Activated CD4-positive, alpha-beta T cell treated with anti-CD3 and anti-CD28 coated beads, Interleukin-2, Interleukin-4, amounts not matched to agents 100 ng/mL and 50 ng/mL, durations not matched to agents 16 hours and 8 hours (primary cell): ENCODE measurements at regions not wholly inside any gene's neighbourhood (a gene's known extent, or its start where the extent isn't known, plus 50 kb on each side); places are given as distances from the start of the nearest gene placed in this dataset.

ENCODE experiments used
- DNase-seq: peaks from one replicate; pipeline ENCODE4 v3.0.0-alpha.2; 2020; ENCODE audit warnings: low spot score

DNA sequence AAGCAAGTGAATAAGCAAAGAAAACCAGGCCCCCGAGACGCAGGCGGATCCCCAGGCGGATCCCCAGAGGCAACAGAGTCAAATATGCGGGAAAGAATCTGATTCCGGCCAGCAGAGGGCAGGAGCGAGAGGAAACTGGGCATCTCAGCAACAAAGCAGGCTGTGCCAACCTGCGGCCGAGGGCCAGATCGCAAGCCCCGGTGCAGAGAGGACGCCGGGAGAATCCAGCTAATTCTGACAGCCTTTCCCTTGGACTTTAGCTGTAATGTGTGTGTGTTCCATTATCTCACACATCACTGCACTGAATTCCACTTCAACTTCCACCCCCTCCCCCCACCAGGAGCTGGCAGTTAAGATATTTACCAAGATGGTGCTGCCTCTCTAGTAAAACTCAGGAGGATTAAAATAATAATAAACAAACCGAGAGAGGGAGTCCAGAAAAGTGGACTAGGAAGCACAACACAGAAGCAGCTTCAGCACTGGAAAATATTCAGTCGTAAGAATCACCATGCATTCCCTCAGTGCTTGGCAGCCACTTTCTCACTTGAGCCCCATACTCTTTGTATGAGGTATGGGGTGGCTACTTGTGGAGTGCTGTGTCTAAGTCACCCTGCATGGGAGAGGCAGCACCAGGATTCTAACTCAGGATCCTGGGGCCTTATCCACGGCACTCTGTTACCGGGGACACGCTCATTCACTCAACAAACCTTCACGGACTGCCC lies 66.2 kb upstream of the SNX9 start:
- DNase-seq: peak; percentile 76

DNA sequence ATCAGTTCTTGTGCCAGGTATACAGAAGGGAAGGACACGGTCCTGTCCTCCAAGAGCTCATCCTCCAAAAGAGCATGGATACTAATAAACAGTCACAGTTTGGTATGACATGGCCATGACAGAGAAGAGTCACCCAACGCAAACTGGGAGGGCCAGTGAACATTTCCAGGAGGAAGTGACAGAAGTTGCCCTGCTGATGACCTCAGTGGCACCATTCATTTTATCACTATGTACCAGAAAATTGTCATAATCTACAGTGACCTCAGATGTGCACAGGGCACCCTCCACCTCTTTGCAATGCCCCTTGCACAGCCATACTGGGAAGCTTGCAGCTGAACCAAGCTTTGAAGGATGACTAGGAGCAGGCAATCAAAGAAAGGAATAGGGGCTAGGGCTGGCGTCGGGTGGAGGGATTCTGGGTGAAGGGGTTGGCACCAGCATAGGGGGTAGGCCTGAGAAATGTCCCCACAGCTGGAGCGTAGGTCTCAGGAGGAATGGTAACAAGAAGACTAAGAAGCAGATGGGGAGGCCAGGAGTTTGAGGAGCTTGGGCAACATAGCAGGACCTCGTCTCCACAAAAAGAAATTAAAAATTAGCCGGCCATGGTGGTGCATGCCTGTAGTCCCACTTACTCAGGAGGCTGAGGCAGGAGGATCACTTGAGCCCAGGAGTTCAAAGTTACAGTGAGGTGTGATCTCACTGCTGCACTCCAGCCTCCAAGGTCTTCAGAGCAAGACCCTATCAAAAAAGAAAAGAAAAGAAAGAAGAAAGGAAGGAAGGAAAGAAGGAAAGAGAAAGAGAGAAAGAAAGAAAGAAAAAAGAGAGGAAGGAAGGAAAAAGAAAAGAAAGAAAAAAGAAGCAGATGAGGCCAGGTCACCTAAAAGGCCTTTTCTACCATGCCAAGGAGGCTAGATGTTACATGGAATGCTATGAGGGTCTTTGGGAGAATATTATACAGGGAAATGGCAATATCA lies 65.3 kb upstream of the SNX9 start:
- DNase-seq: no peak

DNA sequence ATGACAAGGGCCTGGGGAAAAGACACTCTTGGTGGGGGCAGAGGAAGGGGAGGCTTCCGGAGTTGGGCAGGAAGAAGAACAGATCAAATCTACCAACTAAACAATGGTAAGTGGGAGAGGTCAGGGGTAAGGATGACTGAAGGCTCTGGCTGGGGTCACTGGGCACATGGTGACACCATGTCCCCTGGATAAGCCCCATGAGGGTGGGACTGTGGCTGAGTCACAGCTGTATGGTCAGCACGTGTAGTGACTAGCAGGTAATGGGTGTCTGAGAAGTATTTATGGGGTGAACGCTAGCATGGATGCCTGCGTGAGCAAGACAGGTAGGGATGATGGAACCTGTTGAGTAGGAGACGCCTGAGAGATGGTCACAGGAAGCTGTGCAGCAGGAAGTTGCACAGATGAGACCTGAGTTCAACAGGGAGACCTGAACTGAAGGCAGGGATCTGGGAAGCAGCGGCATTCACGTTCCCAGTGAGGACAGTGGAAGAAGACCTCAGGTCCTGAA lies 64.5 kb upstream of the SNX9 start:
- no peak for DNase-seq

DNA sequence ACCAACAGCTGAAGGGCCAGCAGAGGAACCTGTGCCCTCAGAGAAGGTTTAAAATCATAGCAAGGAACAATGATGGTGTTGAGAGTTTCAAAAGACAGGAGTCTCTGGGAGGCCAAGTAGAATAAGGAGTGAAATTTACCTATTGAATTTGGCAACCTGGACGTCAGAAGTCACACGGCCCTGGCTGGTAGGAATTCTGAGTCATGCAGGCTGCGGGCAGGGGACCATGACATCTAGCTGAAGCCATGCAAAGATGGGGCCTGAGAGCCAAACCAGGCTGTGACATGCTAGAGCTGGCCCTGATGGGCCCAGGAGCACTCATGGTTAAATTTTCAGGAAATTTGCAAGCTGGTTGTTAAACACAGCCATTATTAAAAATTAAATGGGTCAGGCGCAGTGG lies 64.0 kb upstream of the SNX9 start:
- DNase-seq: no peak

DNA sequence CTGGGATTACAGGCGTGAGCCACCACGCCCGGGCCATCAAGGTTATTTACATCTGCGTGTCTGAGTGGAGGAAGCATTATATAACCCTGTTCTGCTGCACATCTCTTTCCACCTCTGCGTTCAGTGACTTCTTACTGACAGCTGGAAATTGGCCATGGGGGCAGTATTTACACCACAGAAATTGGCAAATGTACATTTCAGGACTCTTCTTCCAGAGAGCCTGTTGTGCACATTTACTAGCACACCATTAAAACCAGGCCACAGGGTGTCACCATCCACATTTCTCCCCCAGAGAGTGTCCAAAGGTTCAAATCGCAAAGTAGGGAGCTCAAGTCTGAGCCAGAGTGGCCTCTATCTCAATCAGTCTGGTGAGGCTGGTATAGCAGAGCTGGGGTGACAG lies 62.9 kb upstream of the SNX9 start:
- no peak for DNase-seq

DNA sequence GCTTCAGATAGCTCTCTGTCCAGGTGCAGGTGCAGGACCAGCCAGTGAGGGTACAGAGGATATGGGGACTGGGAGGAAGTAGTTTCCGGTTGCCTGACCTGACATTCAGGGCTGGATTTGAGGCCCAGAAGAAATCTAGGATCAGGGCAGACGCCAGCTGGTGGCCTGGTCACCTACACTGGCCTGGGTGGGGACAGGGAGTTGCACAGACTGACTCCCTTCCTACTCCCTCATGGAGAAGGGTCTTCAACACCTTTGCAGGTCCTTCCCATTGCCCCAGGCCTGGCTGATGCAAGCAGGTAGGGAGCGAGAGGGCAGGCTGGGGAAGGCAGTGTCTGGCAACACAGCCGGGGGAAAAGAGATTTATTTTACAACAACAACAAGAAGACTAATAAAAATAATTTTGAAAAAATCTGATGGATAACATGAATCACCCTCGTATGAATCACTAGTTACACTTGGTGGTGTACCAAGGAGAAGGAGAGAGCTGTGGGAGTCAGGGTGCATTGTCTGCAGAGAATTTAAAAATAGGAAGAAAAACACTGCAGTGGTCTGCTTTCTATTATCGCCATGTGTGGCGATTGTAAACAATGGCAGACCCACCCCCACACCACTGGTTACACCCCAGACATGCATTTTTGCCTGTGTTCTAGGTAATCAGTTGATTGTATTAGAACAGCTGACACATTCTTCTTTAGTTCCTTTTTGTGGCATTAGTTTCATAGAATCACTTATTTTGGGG lies 62.3 kb upstream of the SNX9 start:
- DNase-seq: peak; percentile 24

DNA sequence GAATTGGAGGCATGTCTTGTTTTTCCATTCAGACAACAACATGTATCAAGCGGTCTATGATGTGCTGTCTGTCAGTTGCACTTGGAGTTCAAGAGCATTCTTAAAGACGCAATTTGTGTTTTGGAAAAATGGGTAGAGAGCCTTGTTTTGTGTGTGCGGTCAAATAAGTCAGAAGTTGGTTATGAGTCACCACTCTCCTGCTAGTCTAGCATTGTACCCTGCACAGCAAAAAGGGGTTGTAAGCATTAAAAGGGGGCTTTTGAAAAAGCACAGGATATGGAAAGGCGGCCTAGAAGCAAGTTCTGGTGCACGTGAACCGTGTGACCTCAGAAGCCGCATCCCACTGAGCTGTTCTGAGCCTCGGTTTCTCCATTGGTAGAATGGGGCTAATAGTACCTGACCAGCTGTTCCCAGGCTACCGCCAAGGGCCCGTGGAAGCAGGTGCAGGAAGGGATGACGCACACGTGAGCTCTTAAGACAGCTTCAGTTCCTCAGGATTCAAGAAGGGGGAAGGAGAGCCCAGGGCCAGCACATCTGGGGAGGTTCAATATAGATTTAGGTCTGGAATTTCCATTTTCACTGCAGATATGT lies 61.6 kb upstream of the SNX9 start:
- DNase-seq: peak; percentile 80

DNA sequence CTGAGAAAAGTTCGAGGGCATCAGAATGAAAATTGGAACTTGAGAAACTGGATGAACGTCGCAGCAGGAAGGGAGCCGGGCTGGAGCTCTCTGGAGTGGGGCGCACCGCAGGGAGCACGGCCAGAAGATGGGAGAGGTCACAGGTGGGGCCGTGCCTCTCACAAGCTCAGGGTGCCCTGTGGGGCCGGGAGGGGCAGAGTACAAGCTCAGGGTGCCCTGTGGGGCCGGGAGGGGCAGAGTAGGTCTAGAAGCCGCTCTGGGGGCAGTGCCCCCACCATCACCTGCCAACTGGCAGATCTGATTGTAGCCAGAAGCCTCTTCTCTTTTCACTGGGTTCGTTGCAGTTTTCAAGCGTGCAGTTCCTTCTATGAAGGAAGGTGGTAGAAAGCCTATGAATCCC lies 61.1 kb upstream of the SNX9 start:
- no peak for DNase-seq

DNA sequence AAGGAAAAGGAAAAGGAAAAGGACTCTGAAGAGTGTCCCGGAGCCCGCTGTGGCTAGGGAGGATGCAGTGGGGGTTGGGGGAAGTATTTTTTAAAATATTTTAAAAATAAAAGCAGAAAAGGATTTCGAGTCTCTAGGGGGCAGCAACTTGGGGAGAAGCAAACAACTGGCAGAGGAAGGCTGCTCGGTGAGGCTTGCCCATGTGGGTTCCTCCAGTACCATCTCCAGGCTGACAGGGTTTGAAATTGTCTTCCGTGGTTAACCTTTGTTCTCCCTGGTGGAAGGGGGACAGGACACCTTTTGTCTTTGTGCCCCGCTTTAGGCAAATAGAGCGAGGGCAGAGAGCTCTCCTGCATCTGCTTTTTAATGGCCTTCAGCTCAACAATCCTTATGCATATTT lies 60.4 kb upstream of the SNX9 start:
- no peak for DNase-seq

DNA sequence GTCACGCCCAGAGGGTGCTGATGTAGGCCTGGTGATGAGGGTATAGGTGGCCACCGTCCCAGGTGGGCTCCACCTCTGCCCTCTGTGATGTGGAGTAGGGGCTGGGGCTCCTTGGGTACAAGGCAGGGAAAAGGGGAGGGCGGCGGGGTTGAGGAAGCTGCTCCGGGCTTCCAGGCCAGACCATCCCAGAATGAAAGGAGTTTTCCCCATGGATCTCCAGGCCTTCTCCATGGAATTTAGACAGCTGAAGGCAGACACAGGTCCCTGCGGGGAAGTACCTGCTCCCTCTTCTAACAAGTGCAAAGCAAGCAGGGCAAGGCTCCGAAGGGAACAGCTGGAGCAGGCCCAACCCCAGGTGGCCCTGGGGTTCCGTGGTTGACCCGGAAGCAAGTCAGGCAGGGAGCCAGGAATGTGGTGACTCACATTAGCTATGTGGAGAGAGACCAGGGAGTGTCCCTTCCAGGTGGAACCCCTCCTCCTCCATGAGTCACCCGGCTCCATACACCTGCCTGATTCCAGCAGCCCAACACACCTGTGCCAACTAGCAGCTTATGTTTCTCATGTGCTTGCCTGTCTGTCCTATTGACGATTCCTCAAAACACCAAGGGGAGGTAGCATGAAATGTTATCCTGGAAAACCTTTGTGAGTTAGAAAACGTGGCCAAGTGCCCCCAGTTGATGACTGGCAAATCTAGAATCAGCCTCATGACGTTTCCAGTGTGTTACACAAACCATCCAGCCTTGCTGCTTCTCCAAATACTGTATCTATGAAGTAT lies 59.7 kb upstream of the SNX9 start:
- no peak for DNase-seq

DNA sequence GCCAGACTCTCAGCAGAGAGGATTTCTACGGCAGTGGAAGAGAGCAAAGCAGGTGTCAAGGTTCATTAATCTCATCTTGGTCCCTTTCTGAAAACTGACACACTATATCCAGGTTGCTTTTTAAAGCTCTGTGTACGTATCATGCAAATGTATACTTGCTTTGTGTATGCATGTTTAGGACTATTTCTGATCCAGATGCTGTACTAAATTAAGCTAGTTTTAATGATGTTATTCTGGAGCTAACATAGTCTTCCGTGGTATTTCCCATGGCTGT lies 59.2 kb upstream of the SNX9 start:
- DNase-seq: no peak

DNA sequence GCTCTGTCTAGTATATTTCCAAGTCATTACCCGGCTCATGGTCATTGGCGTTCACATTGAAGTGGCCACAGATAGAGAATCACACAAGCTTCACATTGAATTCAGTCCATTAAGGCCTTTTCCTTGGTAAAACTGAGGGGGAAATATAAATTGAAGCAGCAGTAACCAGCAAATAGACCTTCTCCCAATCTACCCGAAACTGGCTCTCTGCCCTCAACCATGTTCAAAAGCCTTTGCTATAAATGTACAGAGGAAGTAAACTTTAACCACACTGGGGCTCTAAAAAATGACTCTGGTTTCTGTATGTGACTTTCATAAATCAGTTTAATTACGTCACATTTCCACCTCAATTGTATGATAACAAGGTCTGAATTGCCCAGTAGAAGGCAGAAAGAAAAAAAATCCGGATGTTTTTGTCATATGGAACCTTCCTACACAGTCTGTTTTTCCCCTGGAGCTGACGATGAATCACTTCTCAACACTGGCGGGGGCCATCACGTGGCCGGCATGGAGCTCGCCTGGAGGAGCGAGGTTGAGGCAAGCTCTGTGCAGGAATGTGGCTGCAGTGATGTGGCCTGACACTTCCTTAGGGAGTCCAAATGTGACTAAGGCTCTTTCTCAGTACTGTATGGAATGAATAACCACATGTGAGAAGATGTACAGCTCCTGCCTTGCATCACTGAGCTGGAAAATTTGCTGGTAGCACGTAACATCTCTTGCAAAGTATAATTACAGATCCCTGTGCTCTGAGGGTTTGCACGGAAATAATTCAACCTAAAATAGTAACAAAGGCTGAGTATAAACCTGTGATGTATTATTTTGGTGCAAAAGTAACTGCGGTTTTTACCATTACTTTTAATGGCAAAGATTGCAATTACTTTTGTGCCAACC lies 58.6 kb upstream of the SNX9 start:
- peak; percentile 91 for DNase-seq

DNA sequence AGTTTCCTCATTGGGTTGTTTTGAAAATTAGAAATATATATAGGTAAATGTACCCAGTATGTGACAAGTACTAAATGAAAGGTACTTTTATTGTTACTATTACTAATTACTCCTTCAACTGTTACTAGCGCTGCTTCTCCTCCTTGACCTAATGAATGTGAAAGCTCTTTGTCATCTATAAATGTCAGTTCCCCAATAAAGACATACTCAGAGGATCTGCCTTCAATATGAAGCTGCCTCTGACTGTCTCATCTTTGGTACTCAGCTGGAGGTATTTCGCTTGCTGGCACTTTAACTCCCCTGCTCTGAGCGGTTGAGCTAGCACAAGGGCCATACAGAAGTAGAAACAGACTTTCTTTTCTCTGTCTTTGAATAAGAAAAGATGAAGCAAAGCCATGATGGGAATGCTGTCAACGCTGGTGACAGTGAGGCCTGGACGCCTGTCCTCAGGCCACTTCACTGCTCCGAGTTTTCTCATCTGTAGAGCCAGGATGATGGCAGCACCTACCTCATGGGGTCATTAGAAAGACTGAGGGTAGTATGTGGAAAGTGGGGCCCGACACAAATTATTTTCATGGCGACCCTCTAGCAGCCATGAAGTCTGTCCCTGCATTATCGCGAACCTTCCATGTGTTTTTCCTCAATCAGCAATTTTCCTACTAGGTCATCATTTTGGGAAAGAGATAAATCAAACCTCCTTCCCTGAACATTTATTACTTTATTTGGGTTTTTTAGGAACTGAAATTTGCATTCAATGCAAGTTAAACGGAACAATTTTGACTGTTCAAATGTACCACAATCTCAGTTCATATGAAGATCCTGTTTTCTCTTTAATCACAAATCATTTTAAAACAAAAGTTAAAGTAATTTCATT lies 55.9 kb upstream of the SNX9 start:
- DNase-seq: no peak

DNA sequence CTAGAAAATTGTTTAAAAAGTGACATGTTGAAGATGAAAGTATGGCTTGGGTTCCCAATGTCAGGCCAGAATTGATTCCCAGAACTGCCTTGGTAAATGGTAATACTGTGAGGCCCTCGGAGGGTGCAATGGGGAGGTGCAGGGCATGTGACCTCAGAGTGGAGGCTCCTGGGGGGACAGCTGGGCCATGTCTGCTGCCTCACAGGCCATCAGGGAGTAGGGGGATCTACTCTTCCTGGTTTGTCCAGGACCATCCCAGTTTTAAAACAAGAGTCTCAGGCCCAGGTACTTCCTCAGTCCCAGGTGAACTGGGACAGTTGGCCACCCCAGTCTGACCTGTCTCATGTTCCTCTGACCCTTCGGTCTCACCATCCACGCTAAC lies 55.3 kb upstream of the SNX9 start:
- no peak for DNase-seq

DNA sequence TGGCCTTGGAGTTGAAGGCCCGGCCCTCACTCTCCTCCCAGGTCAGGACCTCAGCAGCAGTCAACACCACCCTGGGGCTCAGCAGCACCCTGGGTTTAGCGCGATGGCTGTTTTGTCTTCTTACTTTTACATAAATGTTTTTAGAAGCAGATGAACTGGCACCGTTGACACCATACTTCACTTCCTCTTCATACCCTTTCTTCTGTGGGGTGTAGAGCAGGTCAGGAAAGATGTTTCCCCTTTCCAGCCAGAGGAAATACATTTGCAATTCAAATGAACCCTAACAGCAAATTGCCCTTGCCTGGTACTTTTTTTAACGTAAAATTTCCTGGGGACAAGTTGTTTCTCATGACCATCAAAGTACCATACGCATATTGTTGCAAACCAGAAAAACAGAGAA lies 54.7 kb upstream of the SNX9 start:
- no peak for DNase-seq

DNA sequence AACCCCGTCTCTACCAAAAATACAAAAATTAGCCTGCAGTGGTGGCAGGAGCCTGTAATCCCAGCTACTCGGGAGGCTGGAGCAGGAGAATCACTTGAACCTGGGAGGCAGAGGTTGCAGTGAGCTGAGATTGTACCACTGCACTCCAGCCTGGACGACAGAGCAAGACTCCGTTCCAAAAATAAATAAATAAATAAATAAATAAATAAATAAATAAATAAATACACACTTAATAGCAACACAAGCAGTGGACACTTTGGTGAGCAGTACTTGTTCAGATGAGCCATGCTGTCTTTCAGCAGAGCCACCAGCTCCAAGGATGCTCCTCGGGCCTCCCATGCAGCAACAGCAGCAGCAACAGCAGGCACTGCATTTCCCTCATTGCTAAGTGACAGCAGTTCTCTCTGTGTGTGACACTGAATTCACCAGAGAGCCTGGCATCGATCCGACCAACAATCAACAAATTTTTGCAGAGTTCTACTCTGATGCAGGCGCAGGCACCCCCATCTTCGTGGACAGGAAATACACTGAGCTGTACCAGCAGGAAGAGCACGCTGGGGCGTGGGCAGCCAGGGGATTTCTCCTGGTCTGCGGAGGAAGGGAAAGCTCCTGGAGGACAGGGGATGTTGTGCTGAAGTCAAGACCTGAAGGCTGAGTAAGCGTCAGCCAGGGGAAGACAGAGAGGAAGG lies 54.0 kb upstream of the SNX9 start:
- DNase-seq: no peak

DNA sequence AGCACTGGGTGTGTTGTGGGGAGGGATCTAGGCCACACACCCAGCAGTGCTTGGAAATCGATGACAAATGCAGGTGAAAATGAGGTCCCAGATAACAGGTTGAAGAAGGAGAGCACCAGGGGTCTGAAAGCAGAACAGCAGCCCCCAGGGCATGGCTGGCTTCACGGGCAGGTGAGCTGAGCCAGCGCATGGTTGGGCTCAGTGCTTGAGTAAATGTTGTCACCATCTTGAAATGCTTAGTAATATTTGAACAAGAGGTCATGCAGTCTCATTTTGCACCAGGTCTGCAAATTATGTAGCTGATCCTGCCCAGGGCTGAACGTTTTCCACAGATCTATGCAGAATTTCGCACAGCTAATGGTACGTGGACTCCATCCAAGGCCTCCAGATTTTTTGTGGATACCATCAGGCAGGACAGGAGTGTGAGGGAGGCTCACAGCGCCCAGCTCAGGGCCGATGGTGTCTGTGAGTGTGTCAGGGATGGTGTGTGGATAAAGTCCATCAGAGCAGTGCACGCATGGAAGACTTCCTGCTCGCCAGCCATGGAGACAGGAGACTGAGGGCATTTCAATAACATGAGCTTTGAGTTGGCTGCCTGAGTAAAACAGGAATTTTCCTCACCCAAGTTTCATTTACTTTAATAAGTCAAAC lies 53.1 kb upstream of the SNX9 start:
- no peak for DNase-seq

DNA sequence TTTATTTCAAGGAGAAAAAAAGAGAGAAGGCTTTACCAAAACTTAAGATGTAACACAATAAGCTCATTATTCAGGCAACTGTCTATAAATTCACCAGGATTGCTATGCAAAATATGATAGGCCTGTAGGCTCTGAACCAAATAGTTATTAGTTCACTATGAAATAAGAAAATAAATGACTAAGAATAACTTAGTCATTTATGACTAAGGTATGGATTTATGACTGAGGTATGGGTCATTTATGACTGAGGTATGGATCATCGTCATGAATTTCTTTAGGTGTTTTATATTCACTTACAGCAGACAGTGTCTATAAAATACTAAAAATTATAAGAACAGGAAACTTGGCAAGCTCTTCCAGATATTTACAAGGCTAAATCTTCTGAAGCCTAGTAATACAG lies 52.1 kb upstream of the SNX9 start:
- no peak for DNase-seq
